ENCODE measurements at regions not wholly inside any gene's neighbourhood (a gene's known extent, or its start where the extent isn't known, plus 50 kb on each side); places are given as distances from the start of the nearest gene placed in this dataset.

GRCh38 chr2:157991932-157992331 is 109.7 kb upstream of the UPP2 start:
- Histone ChIP-seq H3K4me1 (ENCODE audit: control insufficient read depth, extremely low read depth, insufficient read depth, low read length) (no peaks in the 10 kb centered on the region), H3K4me3 (replicated peaks in 1 of 3; ENCODE audit: insufficient read depth in 1 of 3, low read depth in 1 of 3, low read length in 3 of 3) (no peak overlapping the region), H3K79me2 (ENCODE audit: control insufficient read depth, insufficient read depth, low read length) (no peaks in the 10 kb centered on the region), H3K9ac (replicated peaks; ENCODE audit: extremely low read depth, insufficient read depth, low read length) (no peak overlapping the region), H2AFZ (ENCODE audit: low read depth, low read length) (no peak overlapping the region), H3K27ac (ENCODE audit: insufficient read depth, low read depth, low read length) (no peak overlapping the region), H4K20me1 (replicated peaks; ENCODE audit: control insufficient read depth, extremely low read depth, insufficient read depth, low read length) (no peaks in the 10 kb centered on the region), H3K27me3 (ENCODE audit: control insufficient read depth in 2 of 2, insufficient read depth in 2 of 2, low read length in 2 of 2) (peaks cover 5% of the 10 kb centered on the region in 2 experiments), H3K36me3 (ENCODE audit: control insufficient read depth in 2 of 2, extremely low read depth in 1 of 2, insufficient read depth in 2 of 2, low read length in 2 of 2) (no peaks in the 10 kb centered on the region), H3K9me1 (replicated peaks; ENCODE audit: control insufficient read depth, extremely low read depth, insufficient read depth, low read length) (no peaks in the 10 kb centered on the region), H3K4me2 (ENCODE audit: insufficient read depth, low read length) (no peak overlapping the region), H3K9me3 (replicated peaks; ENCODE audit: control insufficient read depth, insufficient read depth, low read length) (no peaks in the 10 kb centered on the region)
- no TSS peak for BruUV-seq (replicated peaks)
- TF ChIP-seq EZH2 (IDR thresholded peaks at IDR 0.05; ENCODE audit: borderline replicate concordance, low read depth, low read length, severe bottlenecking) = no peak
- TF ChIP-seq CTCF (IDR thresholded peaks at IDR 0.05; ENCODE audit: extremely low read depth in 1 of 2, insufficient read depth in 1 of 2, low read depth in 1 of 2, low read length in 2 of 2) = no peak
- TF ChIP-seq FOS (IDR thresholded peaks at IDR 0.05; ENCODE audit: borderline replicate concordance, insufficient read depth, low read length) = no peak
- peak; percentile 17 for TF ChIP-seq JUN (IDR thresholded peaks at IDR 0.05; ENCODE audit: borderline replicate concordance, insufficient read depth, insufficient read length, low read depth)
- TF ChIP-seq POLR2AphosphoS5 (IDR thresholded peaks at IDR 0.05; ENCODE audit: insufficient read depth, low read depth, low read length) = no peak
- no peak for TF ChIP-seq MYC (IDR thresholded peaks at IDR 0.05; ENCODE audit: low read depth, low read length)
- TF ChIP-seq POLR2A (IDR thresholded peaks at IDR 0.05; ENCODE audit: low read depth, low read length) = no peak
- TF ChIP-seq MAX (IDR thresholded peaks at IDR 0.05; ENCODE audit: insufficient read depth, insufficient read length) = no peak
- intact Hi-C loops (cut with micrococcal nuclease) (no loop called here), dilution Hi-C loops (cut with MboI; ENCODE audit: extremely low pct_ligation_motif_present, low sequenced_read_pairs) (no loop called here)
- no peak for FAIRE-seq
- ChIA-PET CTCF (no interaction called here), POLR2A (interaction anchor here (0.6 kb wide), 1 partner anchor 10 kb away, joined by 4 read pairs; no protein-coding TSS in a partner anchor)
- DNase-seq (ENCODE audit: low read depth, low spot score) = no peak

All from endothelial cell of umbilical vein (primary cell).